NCI-H2081 (cell line): ENCODE measurements at regions not wholly inside any gene's neighbourhood (a gene's known extent, or its start where the extent isn't known, plus 50 kb on each side); places are given as distances from the start of the nearest gene placed in this dataset.
"Not testable (repeated sequence)": the region's sequence is repeated elsewhere in the genome, so short reads cannot be mapped to it uniquely, and the experiment has no call there.

Experiments
- DNase-seq, 2 experiments: peaks; one replicate each; lab custom pipeline; 2025; lab: John Stamatoyannopoulos, UW

DNA sequence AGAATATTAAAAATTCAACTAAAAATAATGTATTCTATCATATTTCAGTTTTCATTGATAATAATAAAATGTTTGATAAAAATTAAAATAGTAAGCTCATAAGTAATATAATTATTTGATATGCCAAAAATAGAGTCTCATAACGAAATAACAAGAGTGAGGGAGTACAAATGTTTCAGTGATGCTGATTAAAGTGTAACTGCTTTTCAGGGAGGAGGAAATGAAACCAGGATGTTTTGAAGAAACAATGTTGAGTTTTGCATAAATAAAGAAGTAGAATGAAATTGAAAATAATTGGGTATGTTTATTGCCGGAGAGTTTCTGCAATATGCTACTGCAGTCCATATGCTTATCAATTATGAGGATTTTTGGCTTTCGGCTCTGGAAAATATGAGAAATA is 1159.8 kb upstream of the ADGRL2 start:
- DNase-seq: no peak

DNA sequence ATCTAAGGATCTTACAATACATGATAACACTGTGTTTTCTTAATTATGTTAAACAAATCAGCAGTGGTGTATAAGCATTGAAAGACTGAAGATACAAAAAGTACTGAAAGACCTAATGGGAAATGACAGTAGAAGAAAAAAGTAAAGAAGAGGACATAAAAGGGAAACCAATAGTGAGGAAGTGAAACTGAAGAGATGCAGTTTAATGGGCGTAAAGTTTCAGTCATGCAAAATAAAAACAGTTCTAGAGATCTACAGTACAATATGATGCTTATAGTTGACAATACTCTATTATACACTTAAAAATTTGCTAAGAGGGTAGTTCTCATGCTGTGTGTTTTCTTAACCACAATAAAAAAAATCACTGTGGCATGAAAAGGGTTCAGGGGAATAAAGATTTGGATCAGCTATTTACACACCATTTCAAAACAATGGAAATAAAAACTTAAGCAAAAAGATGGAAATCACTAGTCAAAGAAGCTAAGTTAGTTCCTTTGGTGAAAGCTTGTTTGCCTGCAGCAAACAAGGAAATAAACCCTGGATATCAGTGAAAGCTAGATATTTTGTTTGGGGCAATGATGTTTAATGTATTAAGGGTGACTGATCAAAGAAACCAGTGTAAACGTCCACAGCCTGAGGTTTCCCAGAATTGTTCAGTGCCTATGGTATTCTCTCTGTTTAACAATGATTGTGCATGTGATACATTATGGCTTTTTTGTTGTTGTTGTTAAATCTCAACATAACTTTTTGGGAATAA is 1160.8 kb upstream of the ADGRL2 start:
- DNase-seq: no peak

- no peak for DNase-seq
Observed at GRCh38 chr1:80633947-80634706, 1166.6 kb upstream of the ADGRL2 start.

GRCh38 chr1:80632284-80632683 is 1168.5 kb upstream of the ADGRL2 start:
- DNase-seq: no peak

DNA sequence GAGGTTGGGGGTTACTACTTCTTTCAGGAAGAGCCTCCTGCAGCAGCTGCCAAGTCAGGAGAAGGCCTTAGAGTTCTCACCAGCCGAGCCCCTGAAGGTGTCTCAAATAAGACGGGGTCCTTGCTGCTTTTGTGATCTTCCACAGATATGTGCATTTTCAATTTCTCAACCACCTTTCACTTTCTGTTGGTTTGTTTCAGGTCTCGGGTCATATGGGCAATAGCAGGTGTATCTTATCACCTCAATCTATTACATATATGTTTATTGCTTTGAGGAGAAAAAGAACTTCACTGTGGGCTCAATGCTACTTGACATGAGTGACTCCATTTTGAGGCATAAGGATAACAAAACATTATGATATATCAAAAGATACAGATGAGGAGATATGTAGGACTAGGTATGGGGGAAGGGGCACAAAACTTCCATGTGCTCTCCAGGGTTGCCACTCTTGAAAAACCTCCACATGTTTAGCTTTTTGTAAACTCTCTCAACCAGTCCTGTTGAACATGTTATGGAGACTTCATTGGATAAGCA is 1171.4 kb upstream of the ADGRL2 start:
- DNase-seq: no peak

GRCh38 chr1:80624682-80625081 is 1176.1 kb upstream of the ADGRL2 start:
- no peak for DNase-seq

DNA sequence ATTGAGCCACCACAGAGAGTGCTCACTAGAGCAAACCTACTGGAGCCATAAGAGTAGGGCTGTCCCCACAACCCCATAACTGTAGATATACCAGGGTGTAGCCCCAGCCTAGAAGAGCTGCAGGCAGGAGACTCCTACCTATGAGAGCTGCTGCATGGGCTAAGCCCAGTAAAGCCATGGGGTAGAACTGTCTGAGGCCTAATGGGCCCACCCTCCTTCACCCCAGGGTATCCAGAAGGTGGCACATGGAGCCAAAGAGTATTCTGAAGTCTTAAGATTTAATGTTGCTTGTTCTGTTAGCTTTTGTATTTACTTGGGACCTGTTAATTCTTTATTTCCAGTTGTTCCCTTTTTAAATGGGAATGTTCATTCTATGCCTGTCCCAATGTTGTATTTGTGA is 1193.7 kb upstream of the ADGRL2 start:
- DNase-seq: no peak

GRCh38 chr1:80594013-80594412 is 1206.7 kb upstream of the ADGRL2 start:
- no peak for DNase-seq

DNA sequence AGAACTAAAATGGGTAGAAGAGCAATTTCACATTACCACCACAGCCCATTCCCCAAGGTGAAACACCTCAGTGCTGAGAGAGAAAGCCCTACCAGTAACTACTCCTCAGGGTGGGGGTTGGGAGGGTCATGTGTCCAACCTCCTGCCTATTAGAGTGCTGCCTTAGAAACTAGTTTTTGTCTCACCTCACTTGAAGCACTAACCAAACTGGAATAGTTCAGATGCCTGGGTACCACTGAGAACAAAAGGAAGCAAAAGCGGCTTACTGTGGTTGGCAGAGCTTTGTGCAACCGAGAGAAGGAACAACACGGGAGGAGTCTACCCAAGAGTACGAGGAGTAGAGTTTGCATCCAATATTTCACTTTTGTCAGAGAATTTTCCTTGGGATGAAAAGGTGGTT is 1207.5 kb upstream of the ADGRL2 start:
- DNase-seq: no peak

- DNase-seq: no peak
Observed at GRCh38 chr1:80582980-80583379, 1217.8 kb upstream of the ADGRL2 start.

GRCh38 chr1:80579055-80579454 is 1221.7 kb upstream of the ADGRL2 start:
- no peak for DNase-seq

- no peak for DNase-seq
Observed at GRCh38 chr1:80566867-80567266, 1233.9 kb upstream of the ADGRL2 start.

DNA sequence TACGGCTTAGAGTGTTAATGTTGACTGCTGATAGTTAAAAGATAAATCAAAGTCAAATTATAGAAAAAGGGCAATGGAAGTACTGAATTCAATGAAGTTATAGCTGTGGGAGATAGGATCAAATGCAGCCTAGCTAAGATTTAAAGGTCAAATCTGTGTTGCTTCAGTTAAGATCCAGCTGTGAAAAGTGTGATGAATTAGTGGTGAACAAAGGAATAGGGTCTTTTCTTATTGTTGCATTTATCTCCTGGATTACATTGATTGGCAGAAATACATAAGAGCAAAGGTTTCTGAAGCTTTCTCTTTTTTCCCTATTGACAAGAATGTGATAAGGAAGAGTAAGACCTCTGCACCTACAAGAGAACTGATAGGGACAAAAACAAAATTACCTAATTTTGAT is 1234.6 kb upstream of the ADGRL2 start:
- DNase-seq: no peak

DNA sequence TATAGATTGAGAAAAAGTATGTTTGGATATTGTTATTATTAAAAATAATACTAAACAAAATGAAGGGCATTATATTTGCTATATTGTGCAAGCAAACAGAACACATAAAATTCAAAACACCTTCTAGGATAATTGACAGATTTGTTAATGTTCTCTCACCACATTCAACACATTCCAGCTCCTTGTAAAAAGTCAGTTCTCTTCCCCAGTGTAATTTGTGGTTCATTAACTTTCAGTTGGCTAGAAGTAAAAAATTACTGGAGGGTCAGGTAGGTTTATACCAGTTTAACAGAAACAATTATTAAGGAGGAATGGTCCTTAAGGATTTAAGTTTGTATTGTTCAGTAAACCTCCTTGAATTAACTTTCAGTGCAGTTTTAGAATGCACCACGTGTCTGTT is 1235.3 kb upstream of the ADGRL2 start:
- no peak for DNase-seq

DNA sequence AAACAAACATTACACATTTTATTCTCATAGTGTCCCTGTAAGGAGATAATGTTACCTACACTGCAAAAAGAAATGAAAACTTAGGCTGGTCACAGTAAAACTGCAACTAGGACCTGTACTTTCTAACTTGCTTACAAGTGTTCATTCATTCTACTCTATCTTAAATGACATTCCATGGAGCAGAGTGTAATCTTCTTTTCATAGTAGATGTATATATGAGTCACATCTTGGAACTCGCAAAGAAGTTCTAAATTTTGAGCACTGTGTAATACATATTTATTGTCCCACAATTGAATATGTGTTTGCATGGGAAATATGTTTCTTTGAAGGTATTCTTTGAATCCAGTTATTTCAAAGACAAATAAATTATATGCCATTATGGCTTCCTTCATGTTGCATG is 1258.5 kb upstream of the ADGRL2 start:
- DNase-seq: no peak

- no peak for DNase-seq
Observed at GRCh38 chr1:80540596-80540995, 1260.1 kb upstream of the ADGRL2 start.

GRCh38 chr1:80540149-80540548 is 1260.6 kb upstream of the ADGRL2 start:
- DNase-seq: no peak

DNA sequence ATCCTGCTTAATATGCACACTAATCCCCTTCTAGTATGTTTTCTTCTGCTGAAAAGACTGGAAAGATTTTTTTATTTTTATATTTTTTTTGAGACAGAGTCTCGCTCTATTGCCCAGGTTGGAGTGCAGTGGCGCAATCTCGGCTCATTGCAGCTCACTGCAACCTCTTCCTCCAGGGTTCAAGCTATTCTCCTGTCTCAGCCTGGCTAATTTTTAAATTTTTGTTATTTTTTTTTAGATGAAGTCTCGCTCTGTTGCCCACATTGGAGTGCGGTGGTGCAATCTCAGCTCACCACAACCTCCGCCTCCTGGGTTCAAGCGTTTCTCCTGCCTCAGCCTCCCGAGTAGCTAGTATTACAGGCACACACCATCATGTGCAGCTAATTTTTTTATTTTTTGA is 1261.4 kb upstream of the ADGRL2 start:
- not testable (repeated sequence) for DNase-seq

- no peak for DNase-seq
Observed at GRCh38 chr1:80536461-80536860, 1264.3 kb upstream of the ADGRL2 start.

GRCh38 chr1:80535466-80535865 is 1265.3 kb upstream of the ADGRL2 start:
- no peak for DNase-seq

- peak in 1 of 2 experiments; percentile 18 for DNase-seq
Observed at GRCh38 chr1:80534606-80535360, 1266.0 kb upstream of the ADGRL2 start.

DNA sequence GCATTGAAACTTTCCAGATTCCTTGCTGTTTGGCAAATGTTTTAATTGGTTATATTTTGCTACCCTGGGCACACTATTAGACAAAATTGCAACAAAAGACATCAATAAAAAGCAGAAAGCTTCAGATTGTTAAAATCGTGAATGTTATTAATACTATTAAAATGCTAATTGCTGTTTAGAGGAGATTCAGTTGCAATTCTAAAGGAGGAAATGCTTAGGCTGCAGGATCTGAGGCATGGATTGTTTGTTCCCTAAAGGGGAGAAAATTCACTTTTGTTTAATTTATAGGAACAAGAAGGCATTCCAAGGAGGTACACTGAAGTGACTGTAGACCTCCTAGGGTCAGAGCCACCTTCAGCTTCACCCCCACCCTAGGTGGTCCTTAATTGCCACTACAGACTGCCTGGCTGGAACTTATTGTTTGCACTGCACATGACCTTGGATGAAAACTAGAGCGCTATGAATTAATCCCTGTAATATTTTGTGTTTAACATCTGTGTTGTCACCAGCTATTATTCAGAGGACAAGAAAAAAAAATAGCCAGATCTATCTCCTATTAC is 1266.9 kb upstream of the ADGRL2 start:
- DNase-seq: peak in 1 of 2 experiments; percentile 17
